K562 (cell line): ENCODE measurements at regions not wholly inside any gene's neighbourhood (a gene's known extent, or its start where the extent isn't known, plus 50 kb on each side); places are given as distances from the start of the nearest gene placed in this dataset.

Source experiments
- FOXA3 ChIP-seq, 2 experiments: fragments of 450-650 bp in 1 of 2; sonication (generic) in 1 of 2; formaldehyde crosslinking; IDR thresholded peaks in 1 of 2; conservative IDR thresholded peaks in 1 of 2; 2 replicates each; pipeline versions ENCODE4 v1.4.0 to v1.8.0; 2020 to 2022; ENCODE audit warnings: mild to moderate bottlenecking in 2 of 2, missing genetic modification reagents in 1 of 2
- PCBP2 ChIP-seq: fragments of 200-400 bp; formaldehyde crosslinking; IDR thresholded peaks from 2 replicates; pipeline ENCODE4 v1.6.1; 2018; ENCODE audit warnings: low read length, low read depth, mild to moderate bottlenecking, moderate library complexity; ENCODE audit not compliant: poor library complexity, severe bottlenecking
- TAF1 ChIP-seq: IDR thresholded peaks from 2 replicates; pipeline ENCODE4 v1.6.1; 2011; ENCODE audit warnings: mild to moderate bottlenecking, low read length, moderate library complexity; ENCODE audit not compliant: insufficient read depth, control insufficient read depth, severe bottlenecking; ENCODE audit errors: extremely low read depth
- TF ChIP-seq, protein P1 (sequence below), 2 experiments: fragments of 450-650 bp in 1 of 2; sonication (generic) in 1 of 2; formaldehyde crosslinking in 1 of 2; IDR thresholded peaks; 2 replicates each; pipeline versions ENCODE4 v1.7.1 to v1.9.0; 2016 to 2022; ENCODE audit warnings: inconsistent platforms in 1 of 2, mild to moderate bottlenecking in 1 of 2, missing genetic modification reagents in 1 of 2
- TF ChIP-seq, protein P2 (sequence below): sonication (generic); formaldehyde crosslinking; IDR thresholded peaks from 2 replicates; pipeline ENCODE4 v1.4.0; 2020; ENCODE audit warnings: mild to moderate bottlenecking, missing genetic modification reagents
- TF ChIP-seq, protein P3 (sequence below), 2 experiments: IDR thresholded peaks in 1 of 2; conservative IDR thresholded peaks in 1 of 2; 2 replicates each; pipeline ENCODE4 v1.6.1; 2016; ENCODE audit warnings: low read depth in 2 of 2, mild to moderate bottlenecking in 1 of 2, missing compliant biosample characterization in 1 of 2, missing genetic modification characterization in 1 of 2, moderate library complexity in 1 of 2
- TF ChIP-seq, protein P4 (sequence below), 2 experiments: fragments of 150-350 bp in 1 of 2; IDR thresholded peaks; 2 replicates each; pipeline ENCODE4 v1.6.1; 2012 to 2016; ENCODE audit warnings: low read depth in 2 of 2, low read length in 2 of 2, mild to moderate bottlenecking in 1 of 2, moderate library complexity in 1 of 2

DNA sequence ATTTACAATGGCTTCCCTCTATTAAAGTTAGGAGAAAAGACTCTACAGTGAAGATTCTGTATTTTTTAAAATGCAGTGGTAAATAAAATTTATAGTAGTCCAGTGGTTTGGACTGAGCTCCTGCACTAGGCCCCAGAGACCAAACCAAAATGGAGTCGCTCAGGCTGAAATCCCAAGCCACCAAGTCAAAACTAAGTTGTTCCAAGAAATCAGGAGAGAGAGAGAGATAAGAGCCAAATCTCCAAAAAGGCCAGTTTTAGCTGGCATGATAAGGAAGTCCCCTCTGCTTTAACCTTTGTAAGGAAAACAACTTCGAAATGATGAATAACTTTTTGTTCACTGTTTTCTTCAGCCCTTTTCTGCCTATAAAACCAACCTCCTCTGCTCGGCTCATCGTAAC lies 265.9 kb upstream of the KLF14 start (continued):
- TF ChIP-seq, protein P1, sequence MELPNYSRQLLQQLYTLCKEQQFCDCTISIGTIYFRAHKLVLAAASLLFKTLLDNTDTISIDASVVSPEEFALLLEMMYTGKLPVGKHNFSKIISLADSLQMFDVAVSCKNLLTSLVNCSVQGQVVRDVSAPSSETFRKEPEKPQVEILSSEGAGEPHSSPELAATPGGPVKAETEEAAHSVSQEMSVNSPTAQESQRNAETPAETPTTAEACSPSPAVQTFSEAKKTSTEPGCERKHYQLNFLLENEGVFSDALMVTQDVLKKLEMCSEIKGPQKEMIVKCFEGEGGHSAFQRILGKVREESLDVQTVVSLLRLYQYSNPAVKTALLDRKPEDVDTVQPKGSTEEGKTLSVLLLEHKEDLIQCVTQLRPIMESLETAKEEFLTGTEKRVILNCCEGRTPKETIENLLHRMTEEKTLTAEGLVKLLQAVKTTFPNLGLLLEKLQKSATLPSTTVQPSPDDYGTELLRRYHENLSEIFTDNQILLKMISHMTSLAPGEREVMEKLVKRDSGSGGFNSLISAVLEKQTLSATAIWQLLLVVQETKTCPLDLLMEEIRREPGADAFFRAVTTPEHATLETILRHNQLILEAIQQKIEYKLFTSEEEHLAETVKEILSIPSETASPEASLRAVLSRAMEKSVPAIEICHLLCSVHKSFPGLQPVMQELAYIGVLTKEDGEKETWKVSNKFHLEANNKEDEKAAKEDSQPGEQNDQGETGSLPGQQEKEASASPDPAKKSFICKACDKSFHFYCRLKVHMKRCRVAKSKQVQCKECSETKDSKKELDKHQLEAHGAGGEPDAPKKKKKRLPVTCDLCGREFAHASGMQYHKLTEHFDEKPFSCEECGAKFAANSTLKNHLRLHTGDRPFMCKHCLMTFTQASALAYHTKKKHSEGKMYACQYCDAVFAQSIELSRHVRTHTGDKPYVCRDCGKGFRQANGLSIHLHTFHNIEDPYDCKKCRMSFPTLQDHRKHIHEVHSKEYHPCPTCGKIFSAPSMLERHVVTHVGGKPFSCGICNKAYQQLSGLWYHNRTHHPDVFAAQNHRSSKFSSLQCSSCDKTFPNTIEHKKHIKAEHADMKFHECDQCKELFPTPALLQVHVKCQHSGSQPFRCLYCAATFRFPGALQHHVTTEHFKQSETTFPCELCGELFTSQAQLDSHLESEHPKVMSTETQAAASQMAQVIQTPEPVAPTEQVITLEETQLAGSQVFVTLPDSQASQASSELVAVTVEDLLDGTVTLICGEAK (IDR thresholded peaks at IDR 0.05) = no peak
- TF ChIP-seq, protein P1 (CRISPR knock-in tag; IDR thresholded peaks at IDR 0.05) = no peak
- TF ChIP-seq, protein P2, sequence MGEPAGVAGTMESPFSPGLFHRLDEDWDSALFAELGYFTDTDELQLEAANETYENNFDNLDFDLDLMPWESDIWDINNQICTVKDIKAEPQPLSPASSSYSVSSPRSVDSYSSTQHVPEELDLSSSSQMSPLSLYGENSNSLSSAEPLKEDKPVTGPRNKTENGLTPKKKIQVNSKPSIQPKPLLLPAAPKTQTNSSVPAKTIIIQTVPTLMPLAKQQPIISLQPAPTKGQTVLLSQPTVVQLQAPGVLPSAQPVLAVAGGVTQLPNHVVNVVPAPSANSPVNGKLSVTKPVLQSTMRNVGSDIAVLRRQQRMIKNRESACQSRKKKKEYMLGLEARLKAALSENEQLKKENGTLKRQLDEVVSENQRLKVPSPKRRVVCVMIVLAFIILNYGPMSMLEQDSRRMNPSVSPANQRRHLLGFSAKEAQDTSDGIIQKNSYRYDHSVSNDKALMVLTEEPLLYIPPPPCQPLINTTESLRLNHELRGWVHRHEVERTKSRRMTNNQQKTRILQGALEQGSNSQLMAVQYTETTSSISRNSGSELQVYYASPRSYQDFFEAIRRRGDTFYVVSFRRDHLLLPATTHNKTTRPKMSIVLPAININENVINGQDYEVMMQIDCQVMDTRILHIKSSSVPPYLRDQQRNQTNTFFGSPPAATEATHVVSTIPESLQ = no peak
- TF ChIP-seq FOXA3 (CRISPR knock-in tag; conservative IDR thresholded peaks at IDR 0.05 in 1 of 2, IDR thresholded peaks at IDR 0.05 in 1 of 2) (no peak), PCBP2 (no peak), TAF1 (no peak)
- TF ChIP-seq, protein P3, sequence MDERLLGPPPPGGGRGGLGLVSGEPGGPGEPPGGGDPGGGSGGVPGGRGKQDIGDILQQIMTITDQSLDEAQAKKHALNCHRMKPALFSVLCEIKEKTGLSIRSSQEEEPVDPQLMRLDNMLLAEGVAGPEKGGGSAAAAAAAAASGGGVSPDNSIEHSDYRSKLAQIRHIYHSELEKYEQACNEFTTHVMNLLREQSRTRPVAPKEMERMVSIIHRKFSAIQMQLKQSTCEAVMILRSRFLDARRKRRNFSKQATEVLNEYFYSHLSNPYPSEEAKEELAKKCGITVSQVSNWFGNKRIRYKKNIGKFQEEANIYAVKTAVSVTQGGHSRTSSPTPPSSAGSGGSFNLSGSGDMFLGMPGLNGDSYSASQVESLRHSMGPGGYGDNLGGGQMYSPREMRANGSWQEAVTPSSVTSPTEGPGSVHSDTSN (CRISPR knock-in tag; IDR thresholded peaks at IDR 0.05; ENCODE audit: low read depth) = no peak
- TF ChIP-seq, protein P3 (tag; conservative IDR thresholded peaks at IDR 0.05; ENCODE audit: low read depth) = no peak
- TF ChIP-seq, protein P4, sequence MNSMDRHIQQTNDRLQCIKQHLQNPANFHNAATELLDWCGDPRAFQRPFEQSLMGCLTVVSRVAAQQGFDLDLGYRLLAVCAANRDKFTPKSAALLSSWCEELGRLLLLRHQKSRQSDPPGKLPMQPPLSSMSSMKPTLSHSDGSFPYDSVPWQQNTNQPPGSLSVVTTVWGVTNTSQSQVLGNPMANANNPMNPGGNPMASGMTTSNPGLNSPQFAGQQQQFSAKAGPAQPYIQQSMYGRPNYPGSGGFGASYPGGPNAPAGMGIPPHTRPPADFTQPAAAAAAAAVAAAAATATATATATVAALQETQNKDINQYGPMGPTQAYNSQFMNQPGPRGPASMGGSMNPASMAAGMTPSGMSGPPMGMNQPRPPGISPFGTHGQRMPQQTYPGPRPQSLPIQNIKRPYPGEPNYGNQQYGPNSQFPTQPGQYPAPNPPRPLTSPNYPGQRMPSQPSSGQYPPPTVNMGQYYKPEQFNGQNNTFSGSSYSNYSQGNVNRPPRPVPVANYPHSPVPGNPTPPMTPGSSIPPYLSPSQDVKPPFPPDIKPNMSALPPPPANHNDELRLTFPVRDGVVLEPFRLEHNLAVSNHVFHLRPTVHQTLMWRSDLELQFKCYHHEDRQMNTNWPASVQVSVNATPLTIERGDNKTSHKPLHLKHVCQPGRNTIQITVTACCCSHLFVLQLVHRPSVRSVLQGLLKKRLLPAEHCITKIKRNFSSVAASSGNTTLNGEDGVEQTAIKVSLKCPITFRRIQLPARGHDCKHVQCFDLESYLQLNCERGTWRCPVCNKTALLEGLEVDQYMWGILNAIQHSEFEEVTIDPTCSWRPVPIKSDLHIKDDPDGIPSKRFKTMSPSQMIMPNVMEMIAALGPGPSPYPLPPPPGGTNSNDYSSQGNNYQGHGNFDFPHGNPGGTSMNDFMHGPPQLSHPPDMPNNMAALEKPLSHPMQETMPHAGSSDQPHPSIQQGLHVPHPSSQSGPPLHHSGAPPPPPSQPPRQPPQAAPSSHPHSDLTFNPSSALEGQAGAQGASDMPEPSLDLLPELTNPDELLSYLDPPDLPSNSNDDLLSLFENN (IDR thresholded peaks at IDR 0.05; ENCODE audit: low read depth in 2 of 2, low read length in 2 of 2) = no peak
